H9 (cell line): ENCODE measurements at regions not wholly inside any gene's neighbourhood (a gene's known extent, or its start where the extent isn't known, plus 50 kb on each side); places are given as distances from the start of the nearest gene placed in this dataset.

Experiments used
- DNase-seq: peaks from one replicate; pipeline ENCODE4 v3.0.0-alpha.2; 2017
- H2AFZ ChIP-seq: one replicate; pipeline ENCODE4 v1.6.1; 2013; ENCODE audit warnings: mild to moderate bottlenecking, low read length, control low read depth, moderate library complexity
- H2AK5ac ChIP-seq: 2 replicates; pipeline ENCODE4 v1.6.1; 2013; ENCODE audit warnings: low read length, control low read depth, mixed read lengths; ENCODE audit not compliant: insufficient read length
- H2BK120ac ChIP-seq: one replicate; pipeline ENCODE4 v1.6.1; 2013; ENCODE audit warnings: low read depth, mild to moderate bottlenecking, low read length, control low read depth, inconsistent platforms; ENCODE audit not compliant: poor library complexity, severe bottlenecking
- H2BK12ac ChIP-seq: 2 replicates; pipeline ENCODE4 v1.6.1; 2013; ENCODE audit warnings: low read length, control low read depth, mixed read lengths, low read depth; ENCODE audit not compliant: insufficient read length
- H2BK15ac ChIP-seq: 2 replicates; pipeline ENCODE4 v1.6.1; 2013; ENCODE audit warnings: low read depth, low read length, control low read depth
- H2BK20ac ChIP-seq: one replicate; pipeline ENCODE4 v1.6.1; 2013; ENCODE audit warnings: low read depth, mild to moderate bottlenecking, low read length, control low read depth, inconsistent platforms; ENCODE audit not compliant: poor library complexity, severe bottlenecking
- H2BK5ac ChIP-seq: 2 replicates; pipeline ENCODE4 v1.6.1; 2013; ENCODE audit warnings: low read length, control low read depth, mixed read lengths; ENCODE audit not compliant: insufficient read length
- H3K14ac ChIP-seq: 2 replicates; pipeline ENCODE4 v1.6.1; 2013; ENCODE audit warnings: low read length, control low read depth; ENCODE audit not compliant: insufficient read depth
- H3K18ac ChIP-seq: 2 replicates; pipeline ENCODE4 v1.6.1; 2013; ENCODE audit warnings: low read depth, mild to moderate bottlenecking, mixed read lengths, low read length, control low read depth; ENCODE audit not compliant: insufficient read length
- H3K23ac ChIP-seq: 2 replicates; pipeline ENCODE4 v1.6.1; 2013; ENCODE audit warnings: low read length, control low read depth, mixed read lengths, low read depth; ENCODE audit not compliant: insufficient read length
- H3K23me2 ChIP-seq: 2 replicates; pipeline ENCODE4 v1.6.1; 2013; ENCODE audit warnings: low read depth, mild to moderate bottlenecking, mixed read lengths, low read length, control low read depth; ENCODE audit not compliant: insufficient read length, poor library complexity, severe bottlenecking
- H3K27ac ChIP-seq: 2 replicates; pipeline ENCODE4 v1.5.1; 2013; ENCODE audit warnings: low read length, control low read depth, mixed read lengths, low read depth; ENCODE audit not compliant: insufficient read length
- H3K27me3 ChIP-seq: 2 replicates; pipeline ENCODE4 v1.6.1; 2013; ENCODE audit warnings: low read length, control low read depth, inconsistent platforms; ENCODE audit not compliant: insufficient read depth
- H3K4ac ChIP-seq: 2 replicates; pipeline ENCODE4 v1.6.1; 2013; ENCODE audit warnings: low read depth, mild to moderate bottlenecking, control low read depth, inconsistent platforms, low read length, moderate library complexity
- H3K4me1 ChIP-seq: 2 replicates; pipeline ENCODE4 v1.6.1; 2013; ENCODE audit warnings: low read length, control low read depth, inconsistent platforms; ENCODE audit not compliant: insufficient read depth
- H3K4me2 ChIP-seq: 2 replicates; pipeline ENCODE4 v1.6.1; 2013; ENCODE audit warnings: low read length, control low read depth, mixed read lengths; ENCODE audit not compliant: insufficient read length, insufficient read depth
- H3K56ac ChIP-seq: 2 replicates; pipeline ENCODE4 v1.6.1; 2013; ENCODE audit warnings: low read depth, mild to moderate bottlenecking, mixed read lengths, low read length, control low read depth; ENCODE audit not compliant: insufficient read length
- H3K79me1 ChIP-seq: 2 replicates; pipeline ENCODE4 v1.6.1; 2013; ENCODE audit warnings: low read depth, mild to moderate bottlenecking, moderate library complexity, low read length, control low read depth, inconsistent platforms; ENCODE audit not compliant: insufficient read depth, poor library complexity, severe bottlenecking
- H3K79me2 ChIP-seq: 2 replicates; pipeline ENCODE4 v1.6.1; 2013; ENCODE audit warnings: low read length, control low read depth, inconsistent platforms; ENCODE audit not compliant: insufficient read depth
- H3K9ac ChIP-seq: 2 replicates; pipeline ENCODE4 v1.6.1; 2013; ENCODE audit warnings: low read length, control low read depth, mixed read lengths; ENCODE audit not compliant: insufficient read length; ENCODE audit errors: extremely low read depth
- H3K9me3 ChIP-seq: one replicate; pipeline ENCODE4 v1.6.1; 2013; ENCODE audit warnings: low read depth, low read length, inconsistent platforms; ENCODE audit not compliant: control insufficient read depth
- H3T11ph ChIP-seq: one replicate; pipeline ENCODE4 v1.6.1; 2013; ENCODE audit warnings: mild to moderate bottlenecking, low read length, control low read depth, inconsistent platforms
- H4K20me1 ChIP-seq: one replicate; pipeline ENCODE4 v1.6.1; 2013; ENCODE audit not compliant: control insufficient read depth, insufficient read length, insufficient read depth
- H4K5ac ChIP-seq: 2 replicates; pipeline ENCODE4 v1.6.1; 2013; ENCODE audit warnings: low read depth, mild to moderate bottlenecking, mixed read lengths, low read length, control low read depth; ENCODE audit not compliant: insufficient read length
- H4K8ac ChIP-seq: replicated peaks from 2 replicates; pipeline ENCODE4 v1.6.1; 2013; ENCODE audit warnings: low read length, control low read depth, mixed read lengths, low read depth; ENCODE audit not compliant: insufficient read length
- H4K91ac ChIP-seq: 2 replicates; pipeline ENCODE4 v1.6.1; 2013; ENCODE audit warnings: low read depth, mild to moderate bottlenecking, moderate library complexity, mixed read lengths, low read length, control low read depth; ENCODE audit not compliant: insufficient read length
- H3K27ac Mint-ChIP-seq, 3 experiments: 2 replicates in 2 of 3; 3 replicates in 1 of 3; pipeline ENCODE4 v1.8.0; 2020 to 2021; ENCODE audit warnings: mixed read lengths in 3 of 3, mild to moderate bottlenecking in 1 of 3, moderate library complexity in 1 of 3
- H3K27me3 Mint-ChIP-seq: 2 replicates; pipeline ENCODE4 v1.8.0; 2021; ENCODE audit warnings: low read depth, mild to moderate bottlenecking, moderate library complexity, mixed read lengths
- H3K36me3 Mint-ChIP-seq, 3 experiments: 2 replicates in 2 of 3; 3 replicates in 1 of 3; pipeline ENCODE4 v1.8.0; 2020 to 2021; ENCODE audit warnings: low read depth in 3 of 3, mixed read lengths in 3 of 3; ENCODE audit not compliant: insufficient read depth in 1 of 3
- H3K4me1 Mint-ChIP-seq, 2 experiments: 2 replicates each; pipeline ENCODE4 v1.8.0; 2020; ENCODE audit warnings: mixed read lengths in 2 of 2
- H3K4me3 Mint-ChIP-seq, 2 experiments: 2 replicates in 1 of 2; 3 replicates in 1 of 2; pipeline ENCODE4 v1.8.0; 2020 to 2021; ENCODE audit warnings: mild to moderate bottlenecking in 2 of 2, mixed read lengths in 2 of 2, moderate library complexity in 1 of 2
- H3K9me3 Mint-ChIP-seq, 2 experiments: 2 replicates in 1 of 2; 3 replicates in 1 of 2; pipeline ENCODE4 v1.8.0; 2020; ENCODE audit warnings: mild to moderate bottlenecking in 2 of 2, mixed read lengths in 2 of 2, moderate library complexity in 1 of 2
- CTCF ChIP-seq: fragments of 200-600 bp; sonication (generic); conservative IDR thresholded peaks from 3 replicates; pipeline ENCODE4 v1.8.0; 2021; ENCODE audit warnings: antibody characterized with exemption, mild to moderate bottlenecking
- WGBS: extraction: QIAGEN DNeasy Blood & Tissue Kit; methylation state at CpG from one replicate; pipeline ENCODE4 v1.1.7; 2013; ENCODE audit warnings: missing lambda C conversion rate, low lambda C conversion rate, mixed read lengths; ENCODE audit not compliant: insufficient read length; ENCODE audit errors: extremely low coverage; 5-methylcytosine and 5-hydroxymethylcytosine counted together

DNA sequence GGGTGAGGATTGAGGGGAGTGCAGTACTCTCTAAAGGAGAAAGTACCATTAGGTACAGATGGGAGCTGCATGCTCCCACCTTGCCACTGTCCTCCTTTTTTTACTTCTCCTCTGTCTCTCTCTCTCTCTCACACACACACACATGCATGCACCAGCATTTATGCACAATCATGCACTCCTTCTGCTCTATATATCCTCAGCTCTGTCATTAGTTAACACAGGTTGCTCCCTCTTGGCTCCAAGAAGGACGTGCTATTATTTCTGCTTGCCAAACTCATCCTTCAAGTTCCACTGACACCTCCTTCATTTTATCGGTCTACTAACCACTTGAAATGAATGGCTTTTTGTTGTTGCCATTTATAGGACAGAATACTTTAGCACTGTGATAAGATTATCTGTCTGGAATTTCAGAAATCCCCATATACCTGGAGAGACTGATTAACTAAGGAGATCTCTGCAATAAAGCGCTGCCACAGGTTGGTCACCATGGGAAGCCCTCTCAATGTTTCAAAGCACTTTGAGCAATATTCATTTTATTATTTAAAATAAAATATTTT lies 178.5 kb upstream of the TRIB2 start:
- WGBS: no CpG with 5 or more reads among the region's 3 CpGs
- no peak overlapping the region for H3K4me2 ChIP-seq
- no peaks in the 10 kb centered on the region for H3K27me3 ChIP-seq
- no peak overlapping the region for H3K27ac ChIP-seq
- Mint-ChIP-seq H3K9me3 (no peaks in the 10 kb centered on the region), H3K4me1 (peaks cover 8 to 10% of the 10 kb centered on the region in 2 experiments; a peak in 3 of 4 replicates), H3K27me3 (no peaks in the 10 kb centered on the region; the same call in 1 of the 2 replicates), H3K36me3 (no peaks in the 10 kb centered on the region), H3K27ac (no peak overlapping the region), H3K4me3 (no peak overlapping the region)
- H3K9ac ChIP-seq: no peak overlapping the region
- H2BK20ac ChIP-seq: no peak overlapping the region
- no peak for DNase-seq
- no peak overlapping the region for H3K14ac ChIP-seq
- H2BK15ac ChIP-seq: no peak overlapping the region
- no peak overlapping the region for H2AK5ac ChIP-seq
- H3K79me1 ChIP-seq: no peaks in the 10 kb centered on the region
- H2BK5ac ChIP-seq: no peak overlapping the region
- H4K20me1 ChIP-seq: no peaks in the 10 kb centered on the region
- no peaks in the 10 kb centered on the region for H3K23me2 ChIP-seq
- no peak overlapping the region for H4K91ac ChIP-seq
- no peak overlapping the region for H3K23ac ChIP-seq
- no peaks in the 10 kb centered on the region for H3K79me2 ChIP-seq
- TF ChIP-seq CTCF: no peak
- H2AFZ ChIP-seq: no peak overlapping the region
- no peak overlapping the region for H4K5ac ChIP-seq
- no peak overlapping the region for H3T11ph ChIP-seq
- no peaks in the 10 kb centered on the region for H3K4me1 ChIP-seq
- H3K18ac ChIP-seq: no peak overlapping the region
- H3K9me3 ChIP-seq: no peaks in the 10 kb centered on the region
- no peak overlapping the region for H3K56ac ChIP-seq
- H4K8ac ChIP-seq: no peak overlapping the region
- H2BK12ac ChIP-seq: no peak overlapping the region
- H3K4ac ChIP-seq: no peak overlapping the region
- H2BK120ac ChIP-seq: no peak overlapping the region
